Naive thymus-derived CD4-positive, alpha-beta T cell (primary cell): ENCODE measurements at regions not wholly inside any gene's neighbourhood (a gene's known extent, or its start where the extent isn't known, plus 50 kb on each side); places are given as distances from the start of the nearest gene placed in this dataset.

Experiments used
- ATAC-seq: fragments of 150-1000 bp; cut with Tn5 transposase; 2 replicates; pipeline ENCODE4 v1.10.0; 2021; ENCODE audit warnings: mild to moderate bottlenecking, moderate library complexity
- CTCF ChIA-PET: fragments of 350-600 bp; sonication (Branson Sonifier 250); formaldehyde crosslinking; loops from one replicate; lab custom pipeline; 2021; ENCODE audit warnings: antibody characterized with exemption; lab: Charles Lee
- POLR2A ChIA-PET: fragments of 350-600 bp; sonication (Branson Sonifier 250); formaldehyde crosslinking; loops from one replicate; lab custom pipeline; 2021; ENCODE audit warnings: antibody characterized with exemption, inconsistent platforms; lab: Charles Lee
- DNase-seq, 9 donors: peaks; one replicate each; pipeline versions ENCODE4 v3.0.0 to v3.0.0-alpha.2; 2020 to 2022; ENCODE audit warnings: mixed read lengths in 1 of 9
- H3K27ac ChIP-seq: one replicate; pipeline ENCODE4 v1.7.0; 2013; ENCODE audit warnings: mild to moderate bottlenecking, low read depth, low read length, moderate library complexity
- H3K27me3 ChIP-seq, 2 donors: one replicate each; pipeline ENCODE4 v1.7.0; 2013; ENCODE audit warnings: low read length in 2 of 2, mild to moderate bottlenecking in 2 of 2, moderate library complexity in 2 of 2; ENCODE audit not compliant: control insufficient read depth in 2 of 2, insufficient read depth in 2 of 2
- H3K36me3 ChIP-seq, 3 experiments: 1 replicate in 2 of 3; 2 replicates in 1 of 3; pipeline ENCODE4 v1.7.0; 2013; ENCODE audit warnings: low read length in 3 of 3, mild to moderate bottlenecking in 3 of 3, moderate library complexity in 1 of 3; ENCODE audit not compliant: insufficient read depth in 3 of 3, control insufficient read depth in 2 of 3
- H3K4me1 ChIP-seq, 2 donors: one replicate each; pipeline ENCODE4 v1.7.0; 2013; ENCODE audit warnings: low read length in 2 of 2, mild to moderate bottlenecking in 2 of 2, moderate library complexity in 1 of 2; ENCODE audit not compliant: control insufficient read depth in 2 of 2, insufficient read depth in 2 of 2
- H3K4me3 ChIP-seq: 2 replicates; pipeline ENCODE4 v1.7.0; 2013; ENCODE audit warnings: mild to moderate bottlenecking, low read length
- H3K9me3 ChIP-seq, 3 experiments: 1 replicate in 2 of 3; 2 replicates in 1 of 3; pipeline ENCODE4 v1.7.0; 2013; ENCODE audit warnings: low read length in 3 of 3; ENCODE audit not compliant: control insufficient read depth in 2 of 3
- H3K27ac Mint-ChIP-seq, 9 donors: one replicate each; pipeline ENCODE4 v1.8.0; 2020 to 2022; ENCODE audit warnings: mixed read lengths in 9 of 9, mild to moderate bottlenecking in 8 of 9, moderate library complexity in 5 of 9, inconsistent platforms in 2 of 9
- H3K27me3 Mint-ChIP-seq, 5 donors: one replicate each; pipeline ENCODE4 v1.8.0; 2021 to 2022; ENCODE audit warnings: mixed read lengths in 5 of 5, mild to moderate bottlenecking in 1 of 5
- H3K36me3 Mint-ChIP-seq, 5 donors: one replicate each; pipeline ENCODE4 v1.8.0; 2020 to 2022; ENCODE audit warnings: mixed read lengths in 5 of 5, mild to moderate bottlenecking in 3 of 5, inconsistent platforms in 1 of 5
- H3K4me1 Mint-ChIP-seq, 7 donors: one replicate each; pipeline ENCODE4 v1.8.0; 2020 to 2022; ENCODE audit warnings: mixed read lengths in 7 of 7, mild to moderate bottlenecking in 3 of 7, inconsistent platforms in 1 of 7
- H3K4me3 Mint-ChIP-seq, 10 donors: one replicate each; pipeline ENCODE4 v1.8.0; 2020 to 2022; ENCODE audit warnings: mild to moderate bottlenecking in 10 of 10, mixed read lengths in 10 of 10, moderate library complexity in 6 of 10, inconsistent platforms in 2 of 10
- H3K9me3 Mint-ChIP-seq, 11 donors: one replicate each; pipeline ENCODE4 v1.8.0; 2020 to 2022; ENCODE audit warnings: mixed read lengths in 11 of 11, mild to moderate bottlenecking in 4 of 11, inconsistent platforms in 1 of 11, moderate library complexity in 1 of 11
- intact Hi-C, 2 donors: fragments of 100-400 bp; cut with micrococcal nuclease; formaldehyde crosslinking; loops; one replicate each; pipeline ENCODE4 v1.15.1; 2023

GRCh38 chr2:198811198-198811597, 646.5 kb downstream of the SATB2 start:
- H3K9me3 Mint-ChIP-seq, result no peaks in the 10 kb centered on the region
- H3K4me1 Mint-ChIP-seq, result no peaks in the 10 kb centered on the region
- intact Hi-C loops, result no loop called here
- DNase-seq (no peak), ATAC-seq (no peak)
- no peak overlapping the region for H3K4me3 Mint-ChIP-seq
- no peak overlapping the region for H3K4me3 ChIP-seq
- no peaks in the 10 kb centered on the region for H3K27me3 ChIP-seq
- H3K4me1 ChIP-seq, result no peaks in the 10 kb centered on the region
- no peaks in the 10 kb centered on the region for H3K36me3 ChIP-seq
- no peaks in the 10 kb centered on the region for H3K36me3 Mint-ChIP-seq
- H3K27ac Mint-ChIP-seq, result no peak overlapping the region
- ChIA-PET CTCF (no interaction called here), POLR2A (no interaction called here)
- H3K27ac ChIP-seq, result no peak overlapping the region
- no peaks in the 10 kb centered on the region for H3K27me3 Mint-ChIP-seq
- H3K9me3 ChIP-seq, result no peaks in the 10 kb centered on the region

- CTCF ChIA-PET, result no interaction called here
- intact Hi-C loops, result no loop called here
- Mint-ChIP-seq H3K9me3 (no peaks in the 10 kb centered on the region), H3K27ac (no peak overlapping the region), H3K4me1 (no peaks in the 10 kb centered on the region), H3K36me3 (no peaks in the 10 kb centered on the region), H3K4me3 (no peak overlapping the region), H3K27me3 (no peaks in the 10 kb centered on the region)
- Histone ChIP-seq H3K4me1 (no peaks in the 10 kb centered on the region), H3K27me3 (no peaks in the 10 kb centered on the region), H3K27ac (no peak overlapping the region), H3K36me3 (no peaks in the 10 kb centered on the region), H3K4me3 (no peak overlapping the region), H3K9me3 (no peaks in the 10 kb centered on the region)
- POLR2A ChIA-PET, result no interaction called here
- DNase-seq, result no peak
- ATAC-seq, result no peak
Observed at GRCh38 chr2:198809976-198810375, 647.8 kb downstream of the SATB2 start.

GRCh38 chr2:198807131-198807530, 650.6 kb downstream of the SATB2 start:
- Mint-ChIP-seq H3K27me3 (no peaks in the 10 kb centered on the region), H3K4me3 (no peak overlapping the region), H3K36me3 (no peaks in the 10 kb centered on the region), H3K9me3 (no peaks in the 10 kb centered on the region), H3K4me1 (no peaks in the 10 kb centered on the region), H3K27ac (no peak overlapping the region)
- ChIA-PET CTCF (no interaction called here), POLR2A (no interaction called here)
- H3K9me3 ChIP-seq, result no peaks in the 10 kb centered on the region
- DNase-seq, result no peak
- no peak overlapping the region for H3K27ac ChIP-seq
- no peaks in the 10 kb centered on the region for H3K36me3 ChIP-seq
- intact Hi-C loops, result no loop called here
- no peak overlapping the region for H3K4me3 ChIP-seq
- ATAC-seq, result no peak
- H3K27me3 ChIP-seq, result no peaks in the 10 kb centered on the region
- no peaks in the 10 kb centered on the region for H3K4me1 ChIP-seq

- Histone ChIP-seq H3K4me1 (no peaks in the 10 kb centered on the region), H3K36me3 (no peaks in the 10 kb centered on the region), H3K9me3 (no peaks in the 10 kb centered on the region), H3K27ac (no peak overlapping the region), H3K4me3 (no peak overlapping the region), H3K27me3 (no peaks in the 10 kb centered on the region)
- H3K36me3 Mint-ChIP-seq, result no peaks in the 10 kb centered on the region
- no peaks in the 10 kb centered on the region for H3K4me1 Mint-ChIP-seq
- intact Hi-C loops, result no loop called here
- H3K9me3 Mint-ChIP-seq, result peaks cover 0 to 4% (median 0%) of the 10 kb centered on the region in 11 donors
- ChIA-PET POLR2A (no interaction called here), CTCF (no interaction called here)
- H3K4me3 Mint-ChIP-seq, result no peak overlapping the region
- no peaks in the 10 kb centered on the region for H3K27me3 Mint-ChIP-seq
- H3K27ac Mint-ChIP-seq, result no peak overlapping the region
- no peak for DNase-seq
- no peak for ATAC-seq
Observed at GRCh38 chr2:198795419-198795818, 662.3 kb downstream of the SATB2 start.

GRCh38 chr2:198791623-198792022, 666.1 kb downstream of the SATB2 start:
- ChIA-PET POLR2A (interaction anchor here (0.6 kb wide), 1 partner anchor 15 kb away, joined by 4 read pairs; no protein-coding TSS in a partner anchor), CTCF (no interaction called here)
- intact Hi-C loops, result no loop called here
- ATAC-seq (no peak), DNase-seq (no peak)
- Histone ChIP-seq H3K27ac (no peak overlapping the region), H3K9me3 (no peaks in the 10 kb centered on the region), H3K27me3 (no peaks in the 10 kb centered on the region), H3K4me1 (no peaks in the 10 kb centered on the region), H3K4me3 (no peak overlapping the region), H3K36me3 (no peaks in the 10 kb centered on the region)
- no peak overlapping the region for H3K27ac Mint-ChIP-seq
- no peaks in the 10 kb centered on the region for H3K36me3 Mint-ChIP-seq
- H3K4me1 Mint-ChIP-seq, result no peaks in the 10 kb centered on the region
- H3K4me3 Mint-ChIP-seq, result no peak overlapping the region
- no peaks in the 10 kb centered on the region for H3K27me3 Mint-ChIP-seq
- H3K9me3 Mint-ChIP-seq, result peaks cover 0 to 2% (median 0%) of the 10 kb centered on the region in 11 donors

GRCh38 chr2:198788676-198789075, 669.1 kb downstream of the SATB2 start:
- Histone ChIP-seq H3K27ac (no peak overlapping the region), H3K27me3 (no peaks in the 10 kb centered on the region), H3K4me3 (no peak overlapping the region), H3K9me3 (no peaks in the 10 kb centered on the region), H3K4me1 (no peaks in the 10 kb centered on the region), H3K36me3 (no peaks in the 10 kb centered on the region)
- no peak for DNase-seq
- Mint-ChIP-seq H3K27ac (no peak overlapping the region), H3K27me3 (no peaks in the 10 kb centered on the region), H3K4me3 (no peak overlapping the region), H3K36me3 (no peaks in the 10 kb centered on the region), H3K4me1 (no peaks in the 10 kb centered on the region), H3K9me3 (peaks cover 0 to 11% (median 2%) of the 10 kb centered on the region in 11 donors)
- intact Hi-C loops, result no loop called here
- ChIA-PET CTCF (no interaction called here), POLR2A (no interaction called here)
- ATAC-seq, result no peak

GRCh38 chr2:198782734-198783133, 675.0 kb downstream of the SATB2 start:
- H3K4me1 Mint-ChIP-seq, result no peaks in the 10 kb centered on the region
- POLR2A ChIA-PET, result no interaction called here
- Histone ChIP-seq H3K27me3 (no peaks in the 10 kb centered on the region), H3K27ac (no peak overlapping the region), H3K36me3 (no peaks in the 10 kb centered on the region), H3K4me3 (no peak overlapping the region), H3K9me3 (no peaks in the 10 kb centered on the region), H3K4me1 (no peaks in the 10 kb centered on the region)
- no peaks in the 10 kb centered on the region for H3K36me3 Mint-ChIP-seq
- DNase-seq (no peak), ATAC-seq (no peak)
- CTCF ChIA-PET, result no interaction called here
- peaks cover 0 to 8% (median 0%) of the 10 kb centered on the region in 5 donors for H3K27me3 Mint-ChIP-seq
- H3K9me3 Mint-ChIP-seq, result peaks cover 0 to 11% (median 4%) of the 10 kb centered on the region in 11 donors
- H3K4me3 Mint-ChIP-seq, result no peak overlapping the region
- no peak overlapping the region for H3K27ac Mint-ChIP-seq
- intact Hi-C loops, result no loop called here
